Keratinocyte (primary cell): ENCODE measurements at regions not wholly inside any gene's neighbourhood (a gene's known extent, or its start where the extent isn't known, plus 50 kb on each side); places are given as distances from the start of the nearest gene placed in this dataset.
"Not testable (repeated sequence)": the region's sequence is repeated elsewhere in the genome, so short reads cannot be mapped to it uniquely, and the experiment has no call there.

ENCODE experiments used
- DNase-seq: peaks from one replicate; pipeline ENCODE4 v3.0.0-alpha.2; 2011; ENCODE audit warnings: low read depth, missing footprints, low spot score
- FAIRE-seq: peaks from 2 replicates; lab custom pipeline; 2011; peaks lifted over from hg19 to GRCh38; lab: Jason Lieb, UNC
- H2AFZ ChIP-seq: 2 replicates; pipeline ENCODE4 v1.6.0; 2012; ENCODE audit warnings: low read length, control low read depth, inconsistent platforms; ENCODE audit not compliant: control insufficient read depth
- H3K27ac ChIP-seq: 2 replicates; pipeline ENCODE4 v1.5.1; 2011; ENCODE audit warnings: low read length; ENCODE audit not compliant: control insufficient read depth, insufficient read depth
- H3K27me3 ChIP-seq: 3 replicates; pipeline ENCODE4 v1.6.0; 2011; ENCODE audit warnings: low read length; ENCODE audit not compliant: control insufficient read depth, insufficient read depth; ENCODE audit errors: extremely low read depth
- H3K36me3 ChIP-seq, 2 experiments: 2 replicates in 1 of 2; 3 replicates in 1 of 2; pipeline ENCODE4 v1.5.1; 2011; ENCODE audit warnings: low read length in 2 of 2, mild to moderate bottlenecking in 1 of 2; ENCODE audit not compliant: control insufficient read depth in 2 of 2, insufficient read depth in 2 of 2; ENCODE audit errors: extremely low read depth in 1 of 2
- H3K4me1 ChIP-seq: 3 replicates; pipeline ENCODE4 v1.5.1; 2011; ENCODE audit warnings: low read length; ENCODE audit not compliant: control insufficient read depth, insufficient read depth; ENCODE audit errors: extremely low read depth
- H3K4me2 ChIP-seq: 3 replicates; pipeline ENCODE4 v1.6.0; 2011; ENCODE audit warnings: low read depth, low read length; ENCODE audit not compliant: control insufficient read depth, insufficient read depth; ENCODE audit errors: extremely low read depth
- H3K4me3 ChIP-seq, 3 experiments: fragments of 200-600 bp in 1 of 3; sonication (generic) in 1 of 3; 2 replicates in 2 of 3; 3 replicates in 1 of 3; pipeline ENCODE4 v1.5.1; 2011 to 2016; ENCODE audit warnings: low read length in 3 of 3, mild to moderate bottlenecking in 3 of 3, control low read depth in 2 of 3, inconsistent platforms in 1 of 3, low read depth in 1 of 3, mixed read lengths in 1 of 3, mixed run types in 1 of 3, moderate library complexity in 1 of 3; ENCODE audit not compliant: control insufficient read depth in 2 of 3, insufficient read depth in 2 of 3; ENCODE audit errors: extremely low read depth in 1 of 3
- H3K79me2 ChIP-seq: 2 replicates; pipeline ENCODE4 v1.6.0; 2012; ENCODE audit warnings: low read length; ENCODE audit not compliant: control insufficient read depth, insufficient read depth
- H3K9ac ChIP-seq: 3 replicates; pipeline ENCODE4 v1.6.0; 2011; ENCODE audit warnings: low read length; ENCODE audit not compliant: control insufficient read depth, insufficient read depth; ENCODE audit errors: extremely low read depth
- H3K9me1 ChIP-seq: 3 replicates; pipeline ENCODE4 v1.6.0; 2011; ENCODE audit warnings: low read length; ENCODE audit not compliant: control insufficient read depth, insufficient read depth; ENCODE audit errors: extremely low read depth
- H3K9me3 ChIP-seq: 2 replicates; pipeline ENCODE4 v1.5.1; 2012; ENCODE audit warnings: low read depth, low read length; ENCODE audit not compliant: control insufficient read depth
- H4K20me1 ChIP-seq: 3 replicates; pipeline ENCODE4 v1.6.0; 2011; ENCODE audit warnings: low read length; ENCODE audit not compliant: control insufficient read depth, insufficient read depth; ENCODE audit errors: extremely low read depth
- CTCF ChIP-seq, 3 experiments: IDR thresholded peaks in 1 of 3; conservative IDR thresholded peaks in 1 of 3; optimal IDR thresholded peaks in 1 of 3; 2 replicates in 2 of 3; 3 replicates in 1 of 3; pipeline versions ENCODE3 to v1.5.1; 2011; ENCODE audit warnings: low read length in 3 of 3, mild to moderate bottlenecking in 3 of 3, moderate library complexity in 2 of 3, control low read depth in 1 of 3, inconsistent platforms in 1 of 3; ENCODE audit not compliant: insufficient read depth in 2 of 3; ENCODE audit errors: extremely low read depth in 1 of 3
- EZH2 ChIP-seq: IDR thresholded peaks from one replicate; pipeline ENCODE4 v1.6.1; 2012; ENCODE audit warnings: inconsistent platforms, mild to moderate bottlenecking, low read length, moderate library complexity
- dilution Hi-C: fragments of 300-500 bp; cut with MboI; formaldehyde crosslinking; loops from one replicate; pipeline ENCODE4 v1.7.0; 2020; ENCODE audit warnings: low sequenced_read_pairs; ENCODE audit not compliant: extremely low pct_ligation_motif_present

GRCh38 chr9:100813871-100814270 is 214.7 kb upstream of the PLPPR1 start:
- no peak overlapping the region for H3K9ac ChIP-seq

GRCh38 chr9:100819980-100820379 is 208.5 kb upstream of the PLPPR1 start:
- no peak for DNase-seq
- H3K4me1 ChIP-seq, result no peaks in the 10 kb centered on the region
- FAIRE-seq, result no peak
- H2AFZ ChIP-seq, result no peak overlapping the region
- no peaks in the 10 kb centered on the region for H3K27me3 ChIP-seq
- no peak overlapping the region for H3K4me2 ChIP-seq
- dilution Hi-C loops, result no loop called here
- no peaks in the 10 kb centered on the region for H3K9me1 ChIP-seq
- TF ChIP-seq CTCF (optimal IDR thresholded peaks at IDR 0.05 in 1 of 3, IDR thresholded peaks at IDR 0.05 in 1 of 3, conservative IDR thresholded peaks at IDR 0.05 in 1 of 3; ENCODE audit: extremely low read depth in 1 of 3, insufficient read depth in 2 of 3, low read length in 3 of 3) (no peak), EZH2 (no peak)
- H3K27ac ChIP-seq, result no peak overlapping the region
- no peaks in the 10 kb centered on the region for H3K79me2 ChIP-seq
- H3K9me3 ChIP-seq, result no peaks in the 10 kb centered on the region
- H4K20me1 ChIP-seq, result no peaks in the 10 kb centered on the region
- no peak overlapping the region for H3K9ac ChIP-seq
- H3K36me3 ChIP-seq, result no peaks in the 10 kb centered on the region
- H3K4me3 ChIP-seq, result no peak overlapping the region

More at GRCh38 chr9:100813871-100814270, 214.7 kb upstream of the PLPPR1 start:
- Histone ChIP-seq H3K9me3 (peaks cover 4% of the 10 kb centered on the region), H3K4me2 (no peak overlapping the region), H3K36me3 (no peaks in the 10 kb centered on the region), H3K27me3 (no peaks in the 10 kb centered on the region), H3K4me3 (no peak overlapping the region), H3K9me1 (no peaks in the 10 kb centered on the region), H4K20me1 (no peaks in the 10 kb centered on the region), H3K79me2 (no peaks in the 10 kb centered on the region), H2AFZ (no peak overlapping the region), H3K4me1 (no peaks in the 10 kb centered on the region), H3K27ac (no peak overlapping the region)
- dilution Hi-C loops, result no loop called here
- no peak for FAIRE-seq
- DNase-seq, result no peak
- TF ChIP-seq CTCF (optimal IDR thresholded peaks at IDR 0.05 in 1 of 3, IDR thresholded peaks at IDR 0.05 in 1 of 3, conservative IDR thresholded peaks at IDR 0.05 in 1 of 3; ENCODE audit: extremely low read depth in 1 of 3, insufficient read depth in 2 of 3, low read length in 3 of 3) (no peak), EZH2 (no peak)

- H3K79me2 ChIP-seq, H4K20me1 ChIP-seq, H3K27ac ChIP-seq, H3K9me3 ChIP-seq, H3K36me3 ChIP-seq, DNase-seq, H3K4me2 ChIP-seq, FAIRE-seq, H3K4me3 ChIP-seq, H3K27me3 ChIP-seq, H3K9ac ChIP-seq, H3K4me1 ChIP-seq, dilution Hi-C loops, H3K9me1 ChIP-seq, H2AFZ ChIP-seq: not testable (repeated sequence)
Observed at GRCh38 chr9:100833035-100833434, 195.5 kb upstream of the PLPPR1 start.
